ENCODE measurements at regions not wholly inside any gene's neighbourhood (a gene's known extent, or its start where the extent isn't known, plus 50 kb on each side); places are given as distances from the start of the nearest gene placed in this dataset.

DNA sequence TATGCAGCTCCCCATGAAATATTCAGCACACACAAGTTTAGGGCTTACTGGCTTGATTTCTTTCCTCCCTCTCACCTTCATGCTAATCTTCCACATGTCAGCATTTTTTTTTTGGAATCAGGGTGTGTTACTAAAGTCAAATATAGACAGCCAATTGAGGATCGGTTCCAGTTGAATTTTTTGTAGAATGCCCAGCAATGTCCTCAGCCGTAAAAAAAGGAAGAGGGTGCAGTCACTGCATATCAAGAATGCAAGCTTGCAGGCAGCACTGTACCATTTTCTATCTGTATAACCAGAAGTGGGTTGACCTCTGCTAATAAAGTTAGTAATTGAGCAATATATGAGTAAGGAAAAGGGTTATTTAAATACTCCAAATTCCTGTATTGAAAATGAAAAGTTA lies 51.4 kb upstream of the CHMP2B start:
- Histone ChIP-seq H3K27ac (ENCODE audit: low read length) (no peak overlapping the region), H3F3A (ENCODE audit: insufficient read depth, low read length, poor library complexity, severe bottlenecking) (no peaks in the 10 kb centered on the region), H2AFZ (ENCODE audit: low read depth, low read length) (no peak overlapping the region), H3K9me2 (ENCODE audit: insufficient read depth, low read length) (no peaks in the 10 kb centered on the region), H3K79me2 (replicated peaks; ENCODE audit: insufficient read depth, low read length) (no peaks in the 10 kb centered on the region), H3K9me3 (ENCODE audit: low read length) (no peaks in the 10 kb centered on the region), H3K4me2 (ENCODE audit: low read length) (no peak overlapping the region), H3K9ac (ENCODE audit: low read length) (no peak overlapping the region), H3K27me3 (ENCODE audit: insufficient read depth, low read depth, low read length) (no peaks in the 10 kb centered on the region), H3K4me3 (ENCODE audit: low read length) (no peak overlapping the region), H3K36me3 (ENCODE audit: insufficient read depth, low read length) (no peaks in the 10 kb centered on the region), H4K20me1 (ENCODE audit: insufficient read depth) (no peaks in the 10 kb centered on the region)
- TF ChIP-seq MXI1 (conservative IDR thresholded peaks at IDR 0.05; ENCODE audit: poor library complexity, severe bottlenecking), result no peak
- TF ChIP-seq EP300 (conservative IDR thresholded peaks at IDR 0.05; ENCODE audit: poor library complexity, severe bottlenecking), result no peak
- TF ChIP-seq RAD21 (conservative IDR thresholded peaks at IDR 0.05), result no peak
- TF ChIP-seq, protein P1, sequence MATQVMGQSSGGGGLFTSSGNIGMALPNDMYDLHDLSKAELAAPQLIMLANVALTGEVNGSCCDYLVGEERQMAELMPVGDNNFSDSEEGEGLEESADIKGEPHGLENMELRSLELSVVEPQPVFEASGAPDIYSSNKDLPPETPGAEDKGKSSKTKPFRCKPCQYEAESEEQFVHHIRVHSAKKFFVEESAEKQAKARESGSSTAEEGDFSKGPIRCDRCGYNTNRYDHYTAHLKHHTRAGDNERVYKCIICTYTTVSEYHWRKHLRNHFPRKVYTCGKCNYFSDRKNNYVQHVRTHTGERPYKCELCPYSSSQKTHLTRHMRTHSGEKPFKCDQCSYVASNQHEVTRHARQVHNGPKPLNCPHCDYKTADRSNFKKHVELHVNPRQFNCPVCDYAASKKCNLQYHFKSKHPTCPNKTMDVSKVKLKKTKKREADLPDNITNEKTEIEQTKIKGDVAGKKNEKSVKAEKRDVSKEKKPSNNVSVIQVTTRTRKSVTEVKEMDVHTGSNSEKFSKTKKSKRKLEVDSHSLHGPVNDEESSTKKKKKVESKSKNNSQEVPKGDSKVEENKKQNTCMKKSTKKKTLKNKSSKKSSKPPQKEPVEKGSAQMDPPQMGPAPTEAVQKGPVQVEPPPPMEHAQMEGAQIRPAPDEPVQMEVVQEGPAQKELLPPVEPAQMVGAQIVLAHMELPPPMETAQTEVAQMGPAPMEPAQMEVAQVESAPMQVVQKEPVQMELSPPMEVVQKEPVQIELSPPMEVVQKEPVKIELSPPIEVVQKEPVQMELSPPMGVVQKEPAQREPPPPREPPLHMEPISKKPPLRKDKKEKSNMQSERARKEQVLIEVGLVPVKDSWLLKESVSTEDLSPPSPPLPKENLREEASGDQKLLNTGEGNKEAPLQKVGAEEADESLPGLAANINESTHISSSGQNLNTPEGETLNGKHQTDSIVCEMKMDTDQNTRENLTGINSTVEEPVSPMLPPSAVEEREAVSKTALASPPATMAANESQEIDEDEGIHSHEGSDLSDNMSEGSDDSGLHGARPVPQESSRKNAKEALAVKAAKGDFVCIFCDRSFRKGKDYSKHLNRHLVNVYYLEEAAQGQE (IDR thresholded peaks at IDR 0.05; ENCODE audit: borderline replicate concordance), result no peak
- no peak for TF ChIP-seq SMC3 (conservative IDR thresholded peaks at IDR 0.05; ENCODE audit: poor library complexity)
- no peak for TF ChIP-seq POLR2AphosphoS5 (IDR thresholded peaks at IDR 0.05)
- TF ChIP-seq EZH2 (IDR thresholded peaks at IDR 0.05; ENCODE audit: borderline replicate concordance, insufficient read depth, low read length, poor library complexity, severe bottlenecking), result no peak
- TF ChIP-seq, protein P2, sequence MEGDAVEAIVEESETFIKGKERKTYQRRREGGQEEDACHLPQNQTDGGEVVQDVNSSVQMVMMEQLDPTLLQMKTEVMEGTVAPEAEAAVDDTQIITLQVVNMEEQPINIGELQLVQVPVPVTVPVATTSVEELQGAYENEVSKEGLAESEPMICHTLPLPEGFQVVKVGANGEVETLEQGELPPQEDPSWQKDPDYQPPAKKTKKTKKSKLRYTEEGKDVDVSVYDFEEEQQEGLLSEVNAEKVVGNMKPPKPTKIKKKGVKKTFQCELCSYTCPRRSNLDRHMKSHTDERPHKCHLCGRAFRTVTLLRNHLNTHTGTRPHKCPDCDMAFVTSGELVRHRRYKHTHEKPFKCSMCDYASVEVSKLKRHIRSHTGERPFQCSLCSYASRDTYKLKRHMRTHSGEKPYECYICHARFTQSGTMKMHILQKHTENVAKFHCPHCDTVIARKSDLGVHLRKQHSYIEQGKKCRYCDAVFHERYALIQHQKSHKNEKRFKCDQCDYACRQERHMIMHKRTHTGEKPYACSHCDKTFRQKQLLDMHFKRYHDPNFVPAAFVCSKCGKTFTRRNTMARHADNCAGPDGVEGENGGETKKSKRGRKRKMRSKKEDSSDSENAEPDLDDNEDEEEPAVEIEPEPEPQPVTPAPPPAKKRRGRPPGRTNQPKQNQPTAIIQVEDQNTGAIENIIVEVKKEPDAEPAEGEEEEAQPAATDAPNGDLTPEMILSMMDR (IDR thresholded peaks at IDR 0.05; ENCODE audit: poor library complexity, severe bottlenecking), result no peak
- no peak for TF ChIP-seq TAF1 (IDR thresholded peaks at IDR 0.05; ENCODE audit: low read depth)

DNA sequence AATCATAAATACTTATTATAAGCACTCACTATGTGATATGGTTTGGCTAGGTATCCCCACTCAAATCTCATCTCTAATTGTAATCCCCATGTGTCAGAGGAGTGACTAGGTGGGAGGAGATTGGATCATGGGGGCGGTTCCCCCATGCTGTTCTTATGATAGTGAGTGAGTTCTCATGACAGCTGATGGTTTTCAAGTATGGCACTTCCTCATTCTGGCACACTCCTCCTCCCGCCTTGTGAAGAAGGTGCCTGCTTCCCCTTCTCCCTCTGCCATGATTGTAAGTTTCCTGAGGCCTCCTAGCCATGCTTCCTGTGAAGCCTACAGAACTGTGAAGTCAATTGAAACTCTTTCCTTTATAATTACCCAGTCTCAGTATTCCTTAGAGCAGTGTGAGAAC lies 53.3 kb upstream of the CHMP2B start:
- H2AFZ ChIP-seq (ENCODE audit: low read depth, low read length), result no peak overlapping the region
- no peak overlapping the region for H3K9ac ChIP-seq (ENCODE audit: low read length)
- no peaks in the 10 kb centered on the region for H3K79me2 ChIP-seq (replicated peaks; ENCODE audit: insufficient read depth, low read length)
- no peak overlapping the region for H3K4me3 ChIP-seq (ENCODE audit: low read length)
- H3K27ac ChIP-seq (ENCODE audit: low read length), result no peak overlapping the region
- H3K9me3 ChIP-seq (ENCODE audit: low read length), result no peaks in the 10 kb centered on the region
- H3K36me3 ChIP-seq (ENCODE audit: insufficient read depth, low read length), result no peaks in the 10 kb centered on the region
- no peaks in the 10 kb centered on the region for H3K27me3 ChIP-seq (ENCODE audit: insufficient read depth, low read depth, low read length)
- no peaks in the 10 kb centered on the region for H3F3A ChIP-seq (ENCODE audit: insufficient read depth, low read length, poor library complexity, severe bottlenecking)
- no peaks in the 10 kb centered on the region for H4K20me1 ChIP-seq (ENCODE audit: insufficient read depth)
- no peaks in the 10 kb centered on the region for H3K9me2 ChIP-seq (ENCODE audit: insufficient read depth, low read length)
- H3K4me2 ChIP-seq (ENCODE audit: low read length), result no peak overlapping the region
- TF ChIP-seq EZH2 (IDR thresholded peaks at IDR 0.05; ENCODE audit: borderline replicate concordance, insufficient read depth, low read length, poor library complexity, severe bottlenecking) (no peak), EP300 (conservative IDR thresholded peaks at IDR 0.05; ENCODE audit: poor library complexity, severe bottlenecking) (no peak), TAF1 (IDR thresholded peaks at IDR 0.05; ENCODE audit: low read depth) (no peak), RAD21 (conservative IDR thresholded peaks at IDR 0.05) (no peak), POLR2AphosphoS5 (IDR thresholded peaks at IDR 0.05) (no peak), SMC3 (conservative IDR thresholded peaks at IDR 0.05; ENCODE audit: poor library complexity) (no peak)
- TF ChIP-seq, protein P2 (IDR thresholded peaks at IDR 0.05; ENCODE audit: poor library complexity, severe bottlenecking), result no peak
- TF ChIP-seq, protein P1 (IDR thresholded peaks at IDR 0.05; ENCODE audit: borderline replicate concordance), result no peak

Measured in neural cell (in vitro differentiated cells).